Neuronal stem cell (in vitro differentiated cells): ENCODE measurements at regions not wholly inside any gene's neighbourhood (a gene's known extent, or its start where the extent isn't known, plus 50 kb on each side); places are given as distances from the start of the nearest gene placed in this dataset.

Experiments used
- DNase-seq: peaks from one replicate; pipeline ENCODE4 v3.0.0-alpha.2; 2013; ENCODE audit warnings: low spot score
- H2AFZ ChIP-seq: one replicate; pipeline ENCODE4 v1.6.1; 2013; ENCODE audit warnings: mild to moderate bottlenecking, low read length, inconsistent platforms
- H2AK5ac ChIP-seq: 2 replicates; pipeline ENCODE4 v1.6.1; 2013; ENCODE audit warnings: low read depth, mild to moderate bottlenecking, inconsistent platforms, low read length, moderate library complexity, mixed read lengths
- H2BK120ac ChIP-seq: 2 replicates; pipeline ENCODE4 v1.6.1; 2013; ENCODE audit warnings: low read depth, mild to moderate bottlenecking, inconsistent platforms, low read length, moderate library complexity, mixed read lengths
- H2BK12ac ChIP-seq: one replicate; pipeline ENCODE4 v1.6.1; 2013; ENCODE audit warnings: low read length, inconsistent platforms
- H2BK15ac ChIP-seq: 2 replicates; pipeline ENCODE4 v1.6.1; 2013; ENCODE audit warnings: mild to moderate bottlenecking, low read length, inconsistent platforms, mixed read lengths
- H2BK5ac ChIP-seq: one replicate; pipeline ENCODE4 v1.6.1; 2013; ENCODE audit warnings: inconsistent platforms, mild to moderate bottlenecking, low read length, moderate library complexity
- H3K14ac ChIP-seq: one replicate; pipeline ENCODE4 v1.6.1; 2013; ENCODE audit warnings: low read length, inconsistent platforms
- H3K18ac ChIP-seq: 2 replicates; pipeline ENCODE4 v1.6.1; 2013; ENCODE audit warnings: low read length, inconsistent platforms
- H3K23ac ChIP-seq: 2 replicates; pipeline ENCODE4 v1.6.1; 2013; ENCODE audit warnings: low read depth, mild to moderate bottlenecking, mixed read lengths, low read length, inconsistent platforms; ENCODE audit not compliant: poor library complexity
- H3K27ac ChIP-seq: replicated peaks from 3 replicates; pipeline ENCODE4 v1.5.1; 2013; ENCODE audit warnings: low read length, inconsistent platforms
- H3K27me3 ChIP-seq, 3 experiments: 2 replicates each; pipeline ENCODE4 v1.6.1; 2013; ENCODE audit warnings: low read length in 3 of 3, mild to moderate bottlenecking in 2 of 3, inconsistent platforms in 1 of 3, low read depth in 1 of 3, mixed read lengths in 1 of 3, moderate library complexity in 1 of 3; ENCODE audit not compliant: control insufficient read depth in 3 of 3, insufficient read depth in 3 of 3
- H3K36me3 ChIP-seq, 2 donors: replicated peaks in 1 of 2; 2 replicates each; pipeline ENCODE4 v1.6.1; 2013; ENCODE audit warnings: low read length in 2 of 2; ENCODE audit not compliant: control insufficient read depth in 2 of 2, insufficient read depth in 2 of 2
- H3K4ac ChIP-seq: 2 replicates; pipeline ENCODE4 v1.6.1; 2013; ENCODE audit warnings: inconsistent platforms, mild to moderate bottlenecking, low read length, moderate library complexity
- H3K4me1 ChIP-seq, 2 donors: 1 replicate in 1 of 2; 2 replicates in 1 of 2; pipeline ENCODE4 v1.6.1; 2013; ENCODE audit warnings: low read length in 2 of 2, low read depth in 1 of 2; ENCODE audit not compliant: control insufficient read depth in 2 of 2, insufficient read depth in 1 of 2
- H3K4me2 ChIP-seq: one replicate; pipeline ENCODE4 v1.6.1; 2013; ENCODE audit warnings: mild to moderate bottlenecking, low read length, inconsistent platforms; ENCODE audit not compliant: insufficient read depth, poor library complexity, severe bottlenecking
- H3K4me3 ChIP-seq, 2 donors: 2 replicates each; pipeline ENCODE4 v1.5.1; 2013; ENCODE audit warnings: low read length in 2 of 2, mild to moderate bottlenecking in 2 of 2, inconsistent platforms in 1 of 2, moderate library complexity in 1 of 2
- H3K79me1 ChIP-seq: one replicate; pipeline ENCODE4 v1.6.1; 2013; ENCODE audit warnings: low read depth, mild to moderate bottlenecking, inconsistent platforms, low read length, moderate library complexity
- H3K9ac ChIP-seq: one replicate; pipeline ENCODE4 v1.6.1; 2013; ENCODE audit warnings: mild to moderate bottlenecking, low read depth, low read length, inconsistent platforms; ENCODE audit not compliant: poor library complexity
- H3K9me3 ChIP-seq, 2 donors: replicated peaks in 1 of 2; 2 replicates each; pipeline versions ENCODE3 to v1.6.1; 2013; ENCODE audit warnings: low read length in 2 of 2, mild to moderate bottlenecking in 2 of 2, inconsistent platforms in 1 of 2, low read depth in 1 of 2, mixed read lengths in 1 of 2, moderate library complexity in 1 of 2; ENCODE audit not compliant: control insufficient read depth in 2 of 2, insufficient read depth in 1 of 2
- H4K8ac ChIP-seq: one replicate; pipeline ENCODE4 v1.6.1; 2013; ENCODE audit warnings: low read depth, mild to moderate bottlenecking, inconsistent platforms, low read length, moderate library complexity
- H4K91ac ChIP-seq: one replicate; pipeline ENCODE4 v1.6.1; 2013; ENCODE audit warnings: low read length, low read depth, mild to moderate bottlenecking, inconsistent platforms; ENCODE audit not compliant: poor library complexity
- WGBS, 2 donors: extraction: QIAGEN DNeasy Blood & Tissue Kit; methylation state at CpG; one replicate each; pipeline ENCODE4 v1.1.7; 2013; ENCODE audit warnings: missing lambda C conversion rate in 2 of 2, mixed read lengths in 1 of 2; ENCODE audit not compliant: insufficient read length in 2 of 2, insufficient replicate concordance in 1 of 2; ENCODE audit errors: extremely low coverage in 2 of 2; 5-methylcytosine and 5-hydroxymethylcytosine counted together

GRCh38 chr12:14281539-14281938 lies 83.9 kb upstream of the ATF7IP start:
- Histone ChIP-seq H2AK5ac (no peak overlapping the region), H3K27me3 (no peaks in the 10 kb centered on the region), H3K36me3 (no peaks in the 10 kb centered on the region), H3K14ac (no peak overlapping the region), H3K27ac (no peak overlapping the region), H3K79me1 (no peaks in the 10 kb centered on the region), H3K9ac (no peak overlapping the region), H3K18ac (no peak overlapping the region), H2BK5ac (no peak overlapping the region), H2BK15ac (no peak overlapping the region), H4K91ac (no peak overlapping the region), H3K4me1 (peaks cover 11 to 17% of the 10 kb centered on the region in 2 donors), H3K9me3 (no peaks in the 10 kb centered on the region), H2BK120ac (no peak overlapping the region), H4K8ac (no peak overlapping the region), H3K4me3 (no peak overlapping the region), H2AFZ (no peak overlapping the region), H3K23ac (no peak overlapping the region), H3K4ac (no peak overlapping the region), H3K4me2 (no peak overlapping the region), H2BK12ac (no peak overlapping the region)
- no peak for DNase-seq
- no CpG with 5 or more reads among the region's 2 CpGs for WGBS, 2 donors

GRCh38 chr12:14283489-14284144 lies 81.9 kb upstream of the ATF7IP start:
- no CpG with 5 or more reads among the region's 6 CpGs for WGBS, 2 donors
- Histone ChIP-seq H4K8ac (no peak overlapping the region), H2AFZ (peak overlapping the region; percentile 77), H3K4me1 (peaks cover 11 to 17% of the 10 kb centered on the region in 2 donors), H3K18ac (no peak overlapping the region), H3K9ac (no peak overlapping the region), H2BK120ac (no peak overlapping the region), H3K36me3 (no peaks in the 10 kb centered on the region), H2BK5ac (no peak overlapping the region), H2AK5ac (no peak overlapping the region), H3K4me2 (peak overlapping the region; percentile 23), H3K9me3 (peaks cover 0 to 3% of the 10 kb centered on the region in 2 donors), H3K23ac (no peak overlapping the region), H2BK15ac (no peak overlapping the region), H4K91ac (no peak overlapping the region), H3K27ac (peak overlapping the region; percentile 69), H3K4me3 (peak overlapping the region in 1 of 2 donors; percentile 36), H2BK12ac (no peak overlapping the region), H3K27me3 (no peaks in the 10 kb centered on the region), H3K4ac (no peak overlapping the region), H3K14ac (no peak overlapping the region), H3K79me1 (no peaks in the 10 kb centered on the region)
- no peak for DNase-seq

GRCh38 chr12:14284184-14284722 lies 81.2 kb upstream of the ATF7IP start:
- Histone ChIP-seq H4K91ac (no peak overlapping the region), H3K27me3 (no peaks in the 10 kb centered on the region), H3K27ac (peak overlapping the region; percentile 69), H2BK15ac (no peak overlapping the region), H3K36me3 (no peaks in the 10 kb centered on the region), H3K4me1 (peaks cover 11 to 17% of the 10 kb centered on the region in 2 donors), H3K79me1 (no peaks in the 10 kb centered on the region), H3K9me3 (peaks cover 5 to 8% of the 10 kb centered on the region in 2 donors), H2AK5ac (no peak overlapping the region), H3K4me3 (peak overlapping the region in 1 of 2 donors; percentile 36), H2AFZ (peak overlapping the region; percentile 77), H2BK5ac (no peak overlapping the region), H4K8ac (no peak overlapping the region), H3K4me2 (no peak overlapping the region), H3K18ac (peak overlapping the region; percentile 8), H2BK120ac (no peak overlapping the region), H3K4ac (no peak overlapping the region), H2BK12ac (no peak overlapping the region), H3K14ac (no peak overlapping the region), H3K9ac (no peak overlapping the region), H3K23ac (no peak overlapping the region)
- WGBS, 2 donors: no CpG with 5 or more reads among the region's 7 CpGs
- no peak for DNase-seq

- peaks cover 5 to 13% of the 10 kb centered on the region in 2 donors for H3K9me3 ChIP-seq
- H2AFZ ChIP-seq: no peak overlapping the region
- H4K8ac ChIP-seq: no peak overlapping the region
- no peak overlapping the region for H3K4me2 ChIP-seq
- no peak overlapping the region for H3K9ac ChIP-seq
- no peak overlapping the region for H3K4me3 ChIP-seq
- H3K36me3 ChIP-seq: no peaks in the 10 kb centered on the region
- no peak for DNase-seq
- no peak overlapping the region for H3K27ac ChIP-seq
- H2BK5ac ChIP-seq: no peak overlapping the region
- H3K14ac ChIP-seq: no peak overlapping the region
- no peak overlapping the region for H2BK15ac ChIP-seq
- no peak overlapping the region for H3K4ac ChIP-seq
- H2BK12ac ChIP-seq: no peak overlapping the region
- H2AK5ac ChIP-seq: no peak overlapping the region
- no peaks in the 10 kb centered on the region for H3K4me1 ChIP-seq
- no peak overlapping the region for H3K23ac ChIP-seq
- no CpG with 5 or more reads among the region's 1 CpG for WGBS, 2 donors
- no peak overlapping the region for H3K18ac ChIP-seq
- no peak overlapping the region for H2BK120ac ChIP-seq
- no peaks in the 10 kb centered on the region for H3K27me3 ChIP-seq
- H3K79me1 ChIP-seq: no peaks in the 10 kb centered on the region
- H4K91ac ChIP-seq: no peak overlapping the region
Measured at GRCh38 chr12:14289601-14290000, 75.9 kb upstream of the ATF7IP start.
